Right atrium auricular region (tissue), 2 donors: ENCODE measurements at regions not wholly inside any gene's neighbourhood (a gene's known extent, or its start where the extent isn't known, plus 50 kb on each side); places are given as distances from the start of the nearest gene placed in this dataset.

Experiments used
- DNase-seq: peaks from one replicate; pipeline ENCODE4 v3.0.0-alpha.2; 2019; ENCODE audit warnings: low spot score
- H3K27ac ChIP-seq, 2 donors: fragments of 200-600 bp; sonication (generic); 1 replicate in 1 of 2; 2 replicates in 1 of 2; pipeline ENCODE4 v1.5.1; 2016 to 2019
- H3K27me3 ChIP-seq, 2 donors: fragments of 200-600 bp; sonication (generic); one replicate each; pipeline versions ENCODE4 v1.5.1 to v1.6.0; 2017 to 2019
- H3K36me3 ChIP-seq: fragments of 200-600 bp; sonication (generic); one replicate; pipeline ENCODE4 v1.5.1; 2016
- H3K4me1 ChIP-seq, 2 donors: fragments of 200-600 bp; sonication (generic); one replicate each; pipeline versions ENCODE4 v1.5.1 to v1.6.0; 2017 to 2019
- H3K4me3 ChIP-seq, 2 donors: fragments of 200-600 bp; sonication (generic); 1 replicate in 1 of 2; 2 replicates in 1 of 2; pipeline ENCODE4 v1.5.1; 2017 to 2019; ENCODE audit warnings: mild to moderate bottlenecking in 1 of 2, moderate library complexity in 1 of 2
- H3K9me3 ChIP-seq, 2 donors: fragments of 200-600 bp; sonication (generic); one replicate each; pipeline ENCODE4 v1.5.1; 2019
- CTCF ChIP-seq, 2 donors: fragments of 200-600 bp; sonication (generic); IDR thresholded peaks; one replicate each; pipeline ENCODE4 v1.5.1; 2019; ENCODE audit warnings: antibody characterized with exemption in 2 of 2

GRCh38 chr3:103950676-103951075 lies 1416.0 kb upstream of the ALCAM start:
- H3K9me3 ChIP-seq = no peaks in the 10 kb centered on the region
- no peaks in the 10 kb centered on the region for H3K27me3 ChIP-seq
- H3K27ac ChIP-seq = no peak overlapping the region
- no peaks in the 10 kb centered on the region for H3K36me3 ChIP-seq
- DNase-seq = no peak
- H3K4me1 ChIP-seq = no peaks in the 10 kb centered on the region
- no peak overlapping the region for H3K4me3 ChIP-seq
- TF ChIP-seq CTCF (IDR thresholded peaks at IDR 0.05) = no peak

- no peak for DNase-seq
- TF ChIP-seq CTCF (IDR thresholded peaks at IDR 0.05) = no peak
- no peak overlapping the region for H3K27ac ChIP-seq
- no peaks in the 10 kb centered on the region for H3K36me3 ChIP-seq
- no peaks in the 10 kb centered on the region for H3K4me1 ChIP-seq
- H3K27me3 ChIP-seq = no peaks in the 10 kb centered on the region
- H3K4me3 ChIP-seq = no peak overlapping the region
- no peaks in the 10 kb centered on the region for H3K9me3 ChIP-seq
Observed at GRCh38 chr3:103953796-103954195, 1412.9 kb upstream of the ALCAM start.

GRCh38 chr3:103960819-103961218 lies 1405.9 kb upstream of the ALCAM start:
- H3K27ac ChIP-seq = no peak overlapping the region
- H3K4me3 ChIP-seq = no peak overlapping the region
- no peaks in the 10 kb centered on the region for H3K36me3 ChIP-seq
- no peak for TF ChIP-seq CTCF (IDR thresholded peaks at IDR 0.05)
- DNase-seq = no peak
- no peaks in the 10 kb centered on the region for H3K9me3 ChIP-seq
- no peaks in the 10 kb centered on the region for H3K27me3 ChIP-seq
- H3K4me1 ChIP-seq = no peaks in the 10 kb centered on the region

- Histone ChIP-seq H3K4me3 (no peak overlapping the region), H3K27me3 (no peaks in the 10 kb centered on the region), H3K4me1 (no peaks in the 10 kb centered on the region), H3K9me3 (no peaks in the 10 kb centered on the region), H3K27ac (no peak overlapping the region), H3K36me3 (no peaks in the 10 kb centered on the region)
- no peak for DNase-seq
- TF ChIP-seq CTCF (IDR thresholded peaks at IDR 0.05) = no peak
Observed at GRCh38 chr3:103963599-103963998, 1403.1 kb upstream of the ALCAM start.

- Histone ChIP-seq H3K27me3 (no peaks in the 10 kb centered on the region), H3K27ac (no peak overlapping the region), H3K4me1 (no peaks in the 10 kb centered on the region), H3K4me3 (no peak overlapping the region), H3K36me3 (no peaks in the 10 kb centered on the region), H3K9me3 (no peaks in the 10 kb centered on the region)
- DNase-seq = no peak
- no peak for TF ChIP-seq CTCF (IDR thresholded peaks at IDR 0.05)
Observed at GRCh38 chr3:103965764-103966163, 1400.9 kb upstream of the ALCAM start.

GRCh38 chr3:103966749-103967148 lies 1400.0 kb upstream of the ALCAM start:
- no peak overlapping the region for H3K4me3 ChIP-seq
- TF ChIP-seq CTCF (IDR thresholded peaks at IDR 0.05) = no peak
- no peak for DNase-seq
- H3K27ac ChIP-seq = no peak overlapping the region
- H3K36me3 ChIP-seq = no peaks in the 10 kb centered on the region
- no peaks in the 10 kb centered on the region for H3K4me1 ChIP-seq
- no peaks in the 10 kb centered on the region for H3K9me3 ChIP-seq
- H3K27me3 ChIP-seq = no peaks in the 10 kb centered on the region
